NB4 (cell line): ENCODE measurements at regions not wholly inside any gene's neighbourhood (a gene's known extent, or its start where the extent isn't known, plus 50 kb on each side); places are given as distances from the start of the nearest gene placed in this dataset.

Experiments used
- DNase-seq: peaks from one replicate; pipeline ENCODE4 v3.0.0; 2010; ENCODE audit warnings: low read depth
- H3K4me3 ChIP-seq: one replicate; pipeline ENCODE4 v1.5.1; 2011; ENCODE audit warnings: mild to moderate bottlenecking, low read depth, low read length, moderate library complexity
- CTCF ChIP-seq: IDR thresholded peaks from one replicate; pipeline ENCODE4 v1.5.1; 2012; ENCODE audit warnings: low read depth, low read length
- MAX ChIP-seq: IDR thresholded peaks from 2 replicates; pipeline ENCODE4 v1.6.1; 2011; ENCODE audit warnings: low read depth, low read length
- MYC ChIP-seq: IDR thresholded peaks from 2 replicates; pipeline ENCODE4 v1.6.1; 2011; ENCODE audit warnings: low read depth, low read length
- POLR2A ChIP-seq: IDR thresholded peaks from 2 replicates; pipeline ENCODE4 v1.6.1; 2011; ENCODE audit warnings: mild to moderate bottlenecking; ENCODE audit not compliant: insufficient read length; ENCODE audit errors: extremely low read depth

- no peak for DNase-seq
- H3K4me3 ChIP-seq: no peak overlapping the region
- TF ChIP-seq MAX (no peak), MYC (no peak), CTCF (no peak), POLR2A (no peak)
Measured at GRCh38 chr13:44240611-44241145, 132.9 kb upstream of the SERP2 start.

- no peak overlapping the region for H3K4me3 ChIP-seq
- DNase-seq: no peak
- TF ChIP-seq CTCF (no peak), POLR2A (no peak), MYC (no peak), MAX (no peak)
Measured at GRCh38 chr13:44241638-44242037, 132.0 kb upstream of the SERP2 start.

- H3K4me3 ChIP-seq: no peak overlapping the region
Measured at GRCh38 chr13:44242766-44243165, 130.9 kb upstream of the SERP2 start.

GRCh38 chr13:44243198-44243857 lies 130.3 kb upstream of the SERP2 start:
- peak; percentile 74 for DNase-seq
- no peak overlapping the region for H3K4me3 ChIP-seq
- TF ChIP-seq MAX (peak; percentile 33; the same call in 1 of the 2 replicates), CTCF (peak; percentile 53), MYC (peak; percentile 52), POLR2A (no peak)

More at GRCh38 chr13:44242766-44243165, 130.9 kb upstream of the SERP2 start:
- TF ChIP-seq CTCF (no peak), MYC (no peak), MAX (no peak), POLR2A (no peak)
- DNase-seq: no peak

GRCh38 chr13:44244288-44244687 lies 129.3 kb upstream of the SERP2 start:
- no peak for DNase-seq
- H3K4me3 ChIP-seq: no peak overlapping the region
- TF ChIP-seq MAX (no peak), CTCF (no peak), POLR2A (no peak), MYC (no peak)

GRCh38 chr13:44249431-44249836 lies 124.2 kb upstream of the SERP2 start:
- TF ChIP-seq MYC (no peak), MAX (no peak), CTCF (no peak), POLR2A (no peak)
- no peak for DNase-seq
- H3K4me3 ChIP-seq: no peak overlapping the region
